GM12865 (cell line): ENCODE measurements at regions not wholly inside any gene's neighbourhood (a gene's known extent, or its start where the extent isn't known, plus 50 kb on each side); places are given as distances from the start of the nearest gene placed in this dataset.
"Not testable (repeated sequence)": the region's sequence is repeated elsewhere in the genome, so short reads cannot be mapped to it uniquely, and the experiment has no call there.

ENCODE experiments used
- DNase-seq: peaks from one replicate; pipeline ENCODE4 v3.0.0; 2010; ENCODE audit warnings: low read depth
- H3K4me3 ChIP-seq: 2 replicates; pipeline ENCODE4 v1.5.1; 2011; ENCODE audit warnings: mild to moderate bottlenecking, low read depth, low read length, control low read depth
- TF ChIP-seq, protein P1 (sequence below): IDR thresholded peaks from 2 replicates; pipeline ENCODE4 v1.5.1; 2011; ENCODE audit warnings: low read length, control low read depth, low read depth, inconsistent platforms; ENCODE audit not compliant: insufficient read depth; ENCODE audit errors: missing control alignments

- TF ChIP-seq, protein P1, sequence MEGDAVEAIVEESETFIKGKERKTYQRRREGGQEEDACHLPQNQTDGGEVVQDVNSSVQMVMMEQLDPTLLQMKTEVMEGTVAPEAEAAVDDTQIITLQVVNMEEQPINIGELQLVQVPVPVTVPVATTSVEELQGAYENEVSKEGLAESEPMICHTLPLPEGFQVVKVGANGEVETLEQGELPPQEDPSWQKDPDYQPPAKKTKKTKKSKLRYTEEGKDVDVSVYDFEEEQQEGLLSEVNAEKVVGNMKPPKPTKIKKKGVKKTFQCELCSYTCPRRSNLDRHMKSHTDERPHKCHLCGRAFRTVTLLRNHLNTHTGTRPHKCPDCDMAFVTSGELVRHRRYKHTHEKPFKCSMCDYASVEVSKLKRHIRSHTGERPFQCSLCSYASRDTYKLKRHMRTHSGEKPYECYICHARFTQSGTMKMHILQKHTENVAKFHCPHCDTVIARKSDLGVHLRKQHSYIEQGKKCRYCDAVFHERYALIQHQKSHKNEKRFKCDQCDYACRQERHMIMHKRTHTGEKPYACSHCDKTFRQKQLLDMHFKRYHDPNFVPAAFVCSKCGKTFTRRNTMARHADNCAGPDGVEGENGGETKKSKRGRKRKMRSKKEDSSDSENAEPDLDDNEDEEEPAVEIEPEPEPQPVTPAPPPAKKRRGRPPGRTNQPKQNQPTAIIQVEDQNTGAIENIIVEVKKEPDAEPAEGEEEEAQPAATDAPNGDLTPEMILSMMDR = no peak
- DNase-seq = peak; percentile 16
- no peak overlapping the region for H3K4me3 ChIP-seq
Measured at GRCh38 chr3:134106580-134106979, 76.9 kb upstream of the SLCO2A1 start.

GRCh38 chr3:134105876-134106556, 76.3 kb upstream of the SLCO2A1 start:
- TF ChIP-seq, protein P1 = no peak
- H3K4me3 ChIP-seq = no peak overlapping the region
- DNase-seq = no peak

- no peak for DNase-seq
- TF ChIP-seq, protein P1 = no peak
- no peak overlapping the region for H3K4me3 ChIP-seq
Measured at GRCh38 chr3:134104031-134104430, 74.3 kb upstream of the SLCO2A1 start.

GRCh38 chr3:134103470-134103869, 73.7 kb upstream of the SLCO2A1 start:
- no peak overlapping the region for H3K4me3 ChIP-seq
- TF ChIP-seq, protein P1 = no peak
- no peak for DNase-seq

- no peak for DNase-seq
- TF ChIP-seq, protein P1 = no peak
- H3K4me3 ChIP-seq = no peak overlapping the region
Measured at GRCh38 chr3:134102976-134103375, 73.3 kb upstream of the SLCO2A1 start.

DNA sequence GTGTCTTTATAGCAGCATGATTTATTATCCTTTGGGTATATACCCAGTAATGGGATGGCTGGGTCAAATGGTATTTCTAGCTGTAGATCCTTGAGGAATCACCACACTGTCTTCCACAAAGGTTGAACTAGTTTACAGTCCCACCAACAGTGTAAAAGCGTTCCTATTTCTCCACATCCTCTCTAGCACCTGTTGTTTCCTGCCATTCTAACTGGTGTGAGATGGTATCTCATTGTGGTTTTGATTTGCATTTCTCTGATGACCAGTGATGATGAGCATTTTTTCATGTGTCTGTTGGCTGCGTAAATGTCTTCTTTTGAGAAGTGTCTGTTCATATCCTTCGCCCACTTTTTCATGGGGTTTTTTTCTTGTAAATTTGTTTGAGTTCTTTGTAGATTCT, 66.5 kb upstream of the SLCO2A1 start:
- not testable (repeated sequence) for DNase-seq, H3K4me3 ChIP-seq

DNA sequence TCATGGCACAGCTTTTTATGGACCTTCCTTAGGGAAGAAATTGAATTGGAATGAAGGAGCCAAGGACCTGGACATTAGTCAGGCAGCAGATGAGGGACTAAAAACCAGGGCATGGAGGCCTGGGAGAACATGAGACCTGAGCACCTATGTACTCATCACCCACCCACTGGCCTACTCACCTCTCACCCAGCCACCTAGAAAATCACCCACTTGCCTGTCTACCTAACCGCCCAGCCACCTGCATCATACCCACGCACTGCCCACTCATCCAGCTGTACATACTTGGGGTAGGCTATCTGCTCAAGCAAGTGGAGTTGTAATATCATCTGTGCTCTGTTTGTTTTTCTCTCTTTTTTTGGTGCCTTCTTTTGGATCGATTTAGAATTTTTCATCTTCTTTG, 65.3 kb upstream of the SLCO2A1 start:
- H3K4me3 ChIP-seq = no peak overlapping the region
- TF ChIP-seq, protein P1 = no peak
- no peak for DNase-seq
